ENCODE measurements at regions not wholly inside any gene's neighbourhood (a gene's known extent, or its start where the extent isn't known, plus 50 kb on each side); places are given as distances from the start of the nearest gene placed in this dataset.

- DNase-seq (ENCODE audit: low read depth): no peak
Measured at GRCh38 chr12:76216585-76217472, 131.4 kb downstream of the BBS10 start.

- no peak for DNase-seq (ENCODE audit: low read depth)
Measured at GRCh38 chr12:76208129-76208528, 123.6 kb upstream of the NAP1L1 start.

DNA sequence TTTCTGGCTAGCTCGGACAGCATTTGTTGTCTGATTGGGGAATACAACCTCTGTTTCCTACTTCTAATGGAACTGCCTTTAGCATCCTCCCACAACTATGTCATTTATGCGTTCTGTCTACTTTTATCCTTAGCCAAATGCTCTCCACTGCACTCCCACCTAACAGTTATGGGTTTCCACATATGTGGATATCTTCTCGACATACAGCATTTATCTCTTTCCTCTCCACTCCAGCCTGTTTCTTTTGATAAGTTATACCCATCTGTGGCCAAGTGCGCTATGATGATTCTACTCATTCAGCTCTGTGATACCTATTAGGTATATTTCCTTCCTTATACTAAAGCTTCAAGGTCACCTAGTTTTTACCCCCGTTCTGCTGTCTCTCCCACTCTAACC lies 122.2 kb upstream of the NAP1L1 start:
- no peak for DNase-seq (ENCODE audit: low read depth)

- no peak for DNase-seq (ENCODE audit: low read depth)
Measured at GRCh38 chr12:76206039-76206676, 121.7 kb upstream of the NAP1L1 start.

- DNase-seq (ENCODE audit: low read depth): no peak
Measured at GRCh38 chr12:76202621-76203020, 118.1 kb upstream of the NAP1L1 start.

- no peak for DNase-seq (ENCODE audit: low read depth)
Measured at GRCh38 chr12:76201758-76202157, 117.3 kb upstream of the NAP1L1 start.

DNA sequence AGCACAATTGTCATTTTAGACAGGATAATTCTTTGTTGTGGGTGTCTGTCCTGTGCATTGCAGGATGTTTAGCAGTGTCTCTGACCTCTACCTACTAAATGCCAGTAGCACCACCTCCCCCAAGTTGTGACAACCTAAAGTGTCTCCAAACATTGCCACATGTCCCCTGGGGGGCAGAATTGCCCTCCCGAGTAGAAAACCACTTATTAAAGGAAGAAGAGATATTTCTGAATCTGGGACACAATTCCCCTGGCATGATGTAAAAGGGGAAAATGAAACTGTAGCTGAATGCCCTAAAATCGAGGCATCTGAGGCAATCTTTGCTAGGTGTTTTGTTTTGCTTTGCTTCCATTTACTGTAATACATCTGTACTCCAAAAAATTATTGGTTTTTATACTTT lies 116.8 kb upstream of the NAP1L1 start:
- DNase-seq (ENCODE audit: low read depth): no peak

DNA sequence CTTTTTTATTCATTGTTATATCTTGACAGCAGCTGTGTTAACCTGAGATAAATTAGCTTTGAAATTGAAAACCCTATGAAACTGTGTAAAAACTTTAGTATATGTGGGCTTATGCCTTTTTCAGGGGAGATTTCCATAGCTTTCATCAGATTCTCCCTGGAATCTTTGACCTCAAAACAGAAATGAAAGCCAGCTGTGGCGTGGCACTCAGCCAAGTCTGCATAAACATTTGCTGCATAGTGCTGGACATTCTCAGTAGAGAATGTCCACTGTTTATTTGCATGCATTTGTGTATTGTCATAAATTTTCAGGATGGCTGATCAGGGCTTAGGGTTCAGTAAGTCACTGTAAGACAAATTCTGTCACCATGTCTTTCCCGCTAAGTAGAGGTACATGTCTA lies 115.3 kb upstream of the NAP1L1 start:
- DNase-seq (ENCODE audit: low read depth): no peak

DNA sequence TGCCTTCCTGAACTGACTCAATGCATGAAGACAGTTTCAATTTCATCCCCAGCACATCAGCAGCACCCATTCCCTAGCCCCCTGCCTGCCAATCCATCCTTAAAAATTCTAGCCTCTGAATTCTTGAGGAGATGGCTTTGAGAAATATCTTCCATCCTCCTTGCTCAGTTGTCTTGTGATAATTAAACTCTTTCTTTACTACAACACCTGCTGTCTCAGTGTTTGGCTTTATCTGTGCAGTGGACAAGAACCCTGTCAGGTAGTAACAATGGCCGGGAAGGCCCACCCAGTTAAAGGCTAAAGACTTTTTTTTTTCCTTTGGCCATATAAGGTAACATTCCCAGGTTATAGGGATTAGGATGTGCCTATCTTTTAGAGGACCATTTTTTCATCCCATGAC lies 114.4 kb upstream of the NAP1L1 start:
- DNase-seq (ENCODE audit: low read depth): no peak

- no peak for DNase-seq (ENCODE audit: low read depth)
Measured at GRCh38 chr12:76197283-76197682, 112.8 kb upstream of the NAP1L1 start.

- no peak for DNase-seq (ENCODE audit: low read depth)
Measured at GRCh38 chr12:76195920-76196319, 111.4 kb upstream of the NAP1L1 start.

DNA sequence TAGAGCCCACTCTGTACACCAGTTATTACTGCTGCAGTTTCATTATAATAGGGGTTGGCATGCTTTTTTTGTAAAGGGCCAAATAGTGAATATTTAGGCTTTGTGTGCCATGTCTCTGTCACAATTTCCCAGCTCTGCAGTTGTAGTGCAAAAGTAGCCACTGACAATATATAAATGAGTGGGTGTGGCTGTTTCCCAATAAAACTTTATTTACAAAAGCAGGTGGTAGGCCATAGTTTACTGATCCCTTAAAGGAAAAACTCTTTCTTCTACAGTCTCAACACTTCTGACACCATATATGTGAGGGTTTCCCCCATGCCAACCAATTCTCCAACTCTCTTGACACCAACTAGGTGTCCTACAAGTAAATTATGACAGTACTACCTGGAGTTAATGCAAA lies 110.2 kb upstream of the NAP1L1 start:
- DNase-seq (ENCODE audit: low read depth): no peak

GRCh38 chr12:76193961-76194360 lies 109.5 kb upstream of the NAP1L1 start:
- no peak for DNase-seq (ENCODE audit: low read depth)

DNA sequence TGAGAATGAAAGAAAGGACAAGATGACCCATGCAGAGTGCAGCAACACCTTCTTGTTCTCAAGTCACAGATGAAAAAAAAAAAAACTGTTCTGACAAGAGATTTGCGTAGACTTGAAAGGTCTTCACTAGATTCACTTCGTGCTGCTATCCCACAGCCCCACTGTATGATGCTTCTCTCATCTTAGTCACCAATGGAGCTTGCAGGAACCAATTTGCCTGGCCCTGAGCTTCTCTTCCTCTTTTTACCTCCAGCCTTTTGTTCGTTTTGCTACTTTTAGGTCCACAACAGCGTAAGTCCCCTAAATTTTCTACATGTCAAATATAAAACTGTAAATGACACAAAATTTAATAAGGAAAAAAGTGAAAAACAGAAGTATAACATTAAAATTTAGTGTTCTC lies 107.9 kb upstream of the NAP1L1 start:
- DNase-seq (ENCODE audit: low read depth): no peak

DNA sequence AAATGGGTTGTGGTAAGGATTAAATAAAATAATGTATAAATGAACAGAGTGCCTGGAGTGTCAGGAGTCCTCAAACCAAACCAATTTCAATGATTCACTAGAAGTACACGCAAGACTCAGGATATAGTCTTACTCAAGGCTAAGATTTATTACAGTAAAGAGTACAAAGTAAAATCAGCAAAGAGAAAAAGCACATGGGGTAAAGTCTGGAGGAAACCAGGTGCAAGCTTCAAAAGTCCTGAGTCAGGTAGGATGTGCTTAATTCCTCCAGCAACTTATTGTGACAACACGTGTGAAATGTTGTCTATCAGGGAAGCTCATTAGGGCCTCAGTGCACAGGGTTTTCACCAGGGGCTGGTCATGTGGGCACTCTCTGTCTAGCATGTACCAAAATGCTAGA lies 105.8 kb upstream of the NAP1L1 start:
- no peak for DNase-seq (ENCODE audit: low read depth)

DNA sequence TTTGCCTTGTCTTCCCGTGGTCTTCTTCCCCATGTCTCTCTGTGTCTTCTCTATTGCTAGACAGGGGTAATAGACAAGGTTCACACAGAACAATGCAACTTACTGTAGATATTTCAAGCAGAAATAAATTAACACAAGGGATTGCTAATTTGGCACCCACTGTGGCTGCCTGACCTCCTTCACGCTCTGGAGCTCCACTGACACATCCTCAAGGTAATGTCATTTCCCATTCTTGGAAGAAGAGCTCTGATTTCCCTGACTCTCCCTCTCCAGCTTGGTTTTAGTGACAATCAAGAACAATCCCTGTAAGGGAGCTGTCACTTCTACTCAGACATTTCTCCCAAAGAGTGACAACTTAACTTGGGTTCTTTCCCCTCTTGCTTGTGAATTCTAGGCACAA lies 105.4 kb upstream of the NAP1L1 start:
- DNase-seq (ENCODE audit: low read depth): no peak

GRCh38 chr12:76187177-76187576 lies 102.7 kb upstream of the NAP1L1 start:
- DNase-seq (ENCODE audit: low read depth): no peak

DNA sequence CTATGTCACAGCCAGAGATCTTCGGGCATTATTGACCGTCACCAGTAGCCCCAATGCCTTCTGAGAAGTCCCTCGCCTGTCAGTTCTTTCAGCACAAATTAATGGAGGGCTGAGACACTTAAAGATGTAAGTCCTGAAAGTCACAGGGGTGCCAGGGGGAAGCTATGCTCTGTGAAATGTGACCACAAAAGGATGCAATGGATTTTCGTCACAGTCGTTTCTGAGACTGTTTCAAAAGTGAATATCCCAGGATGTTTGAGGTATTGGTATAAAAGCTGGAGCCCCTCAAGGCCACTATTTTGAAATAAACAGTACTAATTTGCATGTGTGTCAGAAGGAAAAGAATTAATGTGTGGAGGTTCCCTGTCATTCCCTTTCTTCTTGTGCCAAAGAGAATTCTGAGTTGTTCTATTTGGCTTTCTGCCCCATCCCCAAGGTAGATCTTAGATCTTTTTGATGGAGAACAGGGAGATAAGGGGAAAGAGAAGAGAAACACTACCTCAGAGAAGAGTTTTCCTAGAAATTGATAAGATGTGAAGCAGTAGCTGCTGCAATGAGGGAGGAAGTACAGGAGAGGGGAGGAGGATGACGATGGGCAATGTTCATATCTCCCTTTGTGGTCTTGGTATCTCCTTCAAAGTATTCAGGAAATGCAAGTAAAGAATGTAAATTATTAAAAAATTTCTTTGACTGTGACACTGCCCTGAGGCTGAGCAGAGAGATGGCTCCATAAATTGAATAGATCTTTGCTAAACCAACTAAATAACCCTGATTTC lies 101.8 kb upstream of the NAP1L1 start:
- DNase-seq (ENCODE audit: low read depth): no peak

- peak; percentile 54 for DNase-seq (ENCODE audit: low read depth)
Measured at GRCh38 chr12:76183459-76184186, 99.1 kb upstream of the NAP1L1 start.

DNA sequence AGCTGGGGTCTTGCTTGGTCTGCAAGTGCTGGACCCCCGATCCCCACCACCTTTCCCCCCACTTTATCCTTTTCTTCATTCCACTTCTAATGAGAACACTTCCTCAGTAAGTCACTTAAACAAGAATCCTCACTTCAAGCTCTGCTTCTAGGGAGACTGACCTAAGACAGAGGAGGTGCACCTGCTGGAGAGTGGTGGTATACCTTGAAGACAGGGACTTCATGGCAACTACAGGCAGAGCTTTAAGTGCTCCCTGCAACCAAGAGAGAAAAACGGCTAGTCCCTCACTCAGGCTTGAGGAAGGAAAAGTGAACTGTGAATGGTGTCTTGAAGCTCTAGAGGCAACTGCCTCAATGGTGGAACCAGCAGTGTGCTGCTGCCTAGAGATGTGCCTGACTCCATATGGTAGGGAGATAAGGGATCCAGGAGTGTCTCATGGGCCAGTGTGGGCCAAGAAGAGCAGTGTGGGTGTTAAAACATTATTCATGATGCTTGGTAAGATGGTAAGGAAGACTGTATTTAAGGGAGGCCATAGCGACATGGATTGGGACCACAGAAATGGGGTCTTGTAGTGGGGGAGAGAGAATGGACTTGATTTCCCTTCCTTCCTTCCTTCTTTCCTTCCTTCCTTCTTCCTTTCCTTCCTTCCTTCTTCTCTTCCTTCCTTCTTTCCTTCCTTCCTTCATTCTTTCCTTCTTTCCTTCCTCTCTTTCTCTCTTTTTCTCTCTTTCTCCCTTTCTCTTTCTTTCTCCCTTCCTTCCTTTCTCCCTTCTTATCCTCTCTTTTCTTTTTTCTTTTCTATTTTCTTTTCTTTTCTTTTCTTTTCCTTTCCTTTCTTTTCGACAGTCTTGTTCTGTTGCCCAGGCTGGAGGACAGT lies 96.2 kb upstream of the NAP1L1 start:
- DNase-seq (ENCODE audit: low read depth): no peak

DNA sequence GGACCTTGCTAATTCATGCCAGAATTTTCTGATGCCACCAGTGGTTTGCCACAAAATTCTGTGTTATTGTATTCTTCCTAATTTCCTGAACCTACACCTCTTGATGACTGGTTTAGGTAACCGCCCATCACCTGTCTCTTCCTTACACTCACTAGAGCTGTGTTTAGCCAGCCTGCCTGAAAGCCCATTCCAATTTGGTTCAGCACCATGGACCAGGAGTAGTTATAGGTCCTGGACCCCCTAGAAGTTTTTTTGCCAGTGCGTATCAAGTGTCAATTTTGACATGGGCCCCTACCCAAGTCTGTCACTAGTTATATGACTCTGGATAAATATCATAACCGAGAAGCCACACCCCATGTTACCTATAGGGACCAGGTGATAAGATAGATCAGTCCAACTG lies 94.0 kb upstream of the NAP1L1 start:
- DNase-seq (ENCODE audit: low read depth): no peak
